Loucy (cell line): ENCODE measurements at regions not wholly inside any gene's neighbourhood (a gene's known extent, or its start where the extent isn't known, plus 50 kb on each side); places are given as distances from the start of the nearest gene placed in this dataset.

Experiments used
- EZH2phosphoT487 ChIP-seq: fragments of 200-600 bp; IDR thresholded peaks from 2 replicates; pipeline ENCODE4 v1.6.1; 2018; ENCODE audit warnings: antibody characterized with exemption, mild to moderate bottlenecking, moderate library complexity, borderline replicate concordance
- TF ChIP-seq, protein P1 (sequence below): fragments of 200-600 bp; sonication (generic); conservative IDR thresholded peaks from 2 replicates; pipeline ENCODE4 v1.5.1; 2014; ENCODE audit warnings: mild to moderate bottlenecking, antibody characterized with exemption, low read length

DNA sequence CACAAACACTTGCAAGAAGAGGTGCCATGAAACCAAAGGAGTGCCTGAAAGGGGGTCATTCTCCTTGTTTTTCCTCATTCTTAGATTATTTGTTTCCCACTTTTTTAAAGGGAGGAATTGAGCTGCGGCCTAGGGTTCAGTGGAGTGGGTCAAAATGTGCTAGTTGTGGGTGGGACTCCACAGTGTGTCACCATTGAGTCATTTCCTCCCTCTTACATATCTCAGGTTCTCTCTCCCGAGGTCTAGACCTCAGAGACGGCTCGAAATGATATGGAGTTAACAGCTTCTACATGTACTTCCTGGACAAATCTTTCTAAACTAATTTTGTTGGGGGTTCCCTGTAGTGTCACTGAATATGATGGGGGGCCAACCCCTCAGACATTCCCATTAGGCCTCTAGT is 328.4 kb upstream of the SPANXN1 start:
- no peak for TF ChIP-seq EZH2phosphoT487
- TF ChIP-seq, protein P1, sequence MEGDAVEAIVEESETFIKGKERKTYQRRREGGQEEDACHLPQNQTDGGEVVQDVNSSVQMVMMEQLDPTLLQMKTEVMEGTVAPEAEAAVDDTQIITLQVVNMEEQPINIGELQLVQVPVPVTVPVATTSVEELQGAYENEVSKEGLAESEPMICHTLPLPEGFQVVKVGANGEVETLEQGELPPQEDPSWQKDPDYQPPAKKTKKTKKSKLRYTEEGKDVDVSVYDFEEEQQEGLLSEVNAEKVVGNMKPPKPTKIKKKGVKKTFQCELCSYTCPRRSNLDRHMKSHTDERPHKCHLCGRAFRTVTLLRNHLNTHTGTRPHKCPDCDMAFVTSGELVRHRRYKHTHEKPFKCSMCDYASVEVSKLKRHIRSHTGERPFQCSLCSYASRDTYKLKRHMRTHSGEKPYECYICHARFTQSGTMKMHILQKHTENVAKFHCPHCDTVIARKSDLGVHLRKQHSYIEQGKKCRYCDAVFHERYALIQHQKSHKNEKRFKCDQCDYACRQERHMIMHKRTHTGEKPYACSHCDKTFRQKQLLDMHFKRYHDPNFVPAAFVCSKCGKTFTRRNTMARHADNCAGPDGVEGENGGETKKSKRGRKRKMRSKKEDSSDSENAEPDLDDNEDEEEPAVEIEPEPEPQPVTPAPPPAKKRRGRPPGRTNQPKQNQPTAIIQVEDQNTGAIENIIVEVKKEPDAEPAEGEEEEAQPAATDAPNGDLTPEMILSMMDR = no peak
